Keratinocyte (primary cell): ENCODE measurements at regions not wholly inside any gene's neighbourhood (a gene's known extent, or its start where the extent isn't known, plus 50 kb on each side); places are given as distances from the start of the nearest gene placed in this dataset.

ENCODE experiments used
- DNase-seq: peaks from one replicate; pipeline ENCODE4 v3.0.0-alpha.2; 2011; ENCODE audit warnings: low read depth, missing footprints, low spot score
- FAIRE-seq: peaks from 2 replicates; lab custom pipeline; 2011; peaks lifted over from hg19 to GRCh38; lab: Jason Lieb, UNC
- H2AFZ ChIP-seq: 2 replicates; pipeline ENCODE4 v1.6.0; 2012; ENCODE audit warnings: low read length, control low read depth, inconsistent platforms; ENCODE audit not compliant: control insufficient read depth
- H3K27ac ChIP-seq: 2 replicates; pipeline ENCODE4 v1.5.1; 2011; ENCODE audit warnings: low read length; ENCODE audit not compliant: control insufficient read depth, insufficient read depth
- H3K27me3 ChIP-seq: 3 replicates; pipeline ENCODE4 v1.6.0; 2011; ENCODE audit warnings: low read length; ENCODE audit not compliant: control insufficient read depth, insufficient read depth; ENCODE audit errors: extremely low read depth
- H3K36me3 ChIP-seq, 2 experiments: 2 replicates in 1 of 2; 3 replicates in 1 of 2; pipeline ENCODE4 v1.5.1; 2011; ENCODE audit warnings: low read length in 2 of 2, mild to moderate bottlenecking in 1 of 2; ENCODE audit not compliant: control insufficient read depth in 2 of 2, insufficient read depth in 2 of 2; ENCODE audit errors: extremely low read depth in 1 of 2
- H3K4me1 ChIP-seq: 3 replicates; pipeline ENCODE4 v1.5.1; 2011; ENCODE audit warnings: low read length; ENCODE audit not compliant: control insufficient read depth, insufficient read depth; ENCODE audit errors: extremely low read depth
- H3K4me2 ChIP-seq: 3 replicates; pipeline ENCODE4 v1.6.0; 2011; ENCODE audit warnings: low read depth, low read length; ENCODE audit not compliant: control insufficient read depth, insufficient read depth; ENCODE audit errors: extremely low read depth
- H3K4me3 ChIP-seq, 3 experiments: fragments of 200-600 bp in 1 of 3; sonication (generic) in 1 of 3; 2 replicates in 2 of 3; 3 replicates in 1 of 3; pipeline ENCODE4 v1.5.1; 2011 to 2016; ENCODE audit warnings: low read length in 3 of 3, mild to moderate bottlenecking in 3 of 3, control low read depth in 2 of 3, inconsistent platforms in 1 of 3, low read depth in 1 of 3, mixed read lengths in 1 of 3, mixed run types in 1 of 3, moderate library complexity in 1 of 3; ENCODE audit not compliant: control insufficient read depth in 2 of 3, insufficient read depth in 2 of 3; ENCODE audit errors: extremely low read depth in 1 of 3
- H3K79me2 ChIP-seq: 2 replicates; pipeline ENCODE4 v1.6.0; 2012; ENCODE audit warnings: low read length; ENCODE audit not compliant: control insufficient read depth, insufficient read depth
- H3K9ac ChIP-seq: 3 replicates; pipeline ENCODE4 v1.6.0; 2011; ENCODE audit warnings: low read length; ENCODE audit not compliant: control insufficient read depth, insufficient read depth; ENCODE audit errors: extremely low read depth
- H3K9me1 ChIP-seq: 3 replicates; pipeline ENCODE4 v1.6.0; 2011; ENCODE audit warnings: low read length; ENCODE audit not compliant: control insufficient read depth, insufficient read depth; ENCODE audit errors: extremely low read depth
- H3K9me3 ChIP-seq: 2 replicates; pipeline ENCODE4 v1.5.1; 2012; ENCODE audit warnings: low read depth, low read length; ENCODE audit not compliant: control insufficient read depth
- H4K20me1 ChIP-seq: 3 replicates; pipeline ENCODE4 v1.6.0; 2011; ENCODE audit warnings: low read length; ENCODE audit not compliant: control insufficient read depth, insufficient read depth; ENCODE audit errors: extremely low read depth
- CTCF ChIP-seq, 3 experiments: IDR thresholded peaks in 1 of 3; conservative IDR thresholded peaks in 1 of 3; optimal IDR thresholded peaks in 1 of 3; 2 replicates in 2 of 3; 3 replicates in 1 of 3; pipeline versions ENCODE3 to v1.5.1; 2011; ENCODE audit warnings: low read length in 3 of 3, mild to moderate bottlenecking in 3 of 3, moderate library complexity in 2 of 3, control low read depth in 1 of 3, inconsistent platforms in 1 of 3; ENCODE audit not compliant: insufficient read depth in 2 of 3; ENCODE audit errors: extremely low read depth in 1 of 3
- EZH2 ChIP-seq: IDR thresholded peaks from one replicate; pipeline ENCODE4 v1.6.1; 2012; ENCODE audit warnings: inconsistent platforms, mild to moderate bottlenecking, low read length, moderate library complexity
- dilution Hi-C: fragments of 300-500 bp; cut with MboI; formaldehyde crosslinking; loops from one replicate; pipeline ENCODE4 v1.7.0; 2020; ENCODE audit warnings: low sequenced_read_pairs; ENCODE audit not compliant: extremely low pct_ligation_motif_present

GRCh38 chr1:61533546-61533945 is 191.4 kb downstream of the TM2D1 start:
- no peak overlapping the region for H3K4me3 ChIP-seq
- H3K9me3 ChIP-seq: no peaks in the 10 kb centered on the region
- no peaks in the 10 kb centered on the region for H3K36me3 ChIP-seq
- TF ChIP-seq EZH2 (no peak), CTCF (optimal IDR thresholded peaks at IDR 0.05 in 1 of 3, IDR thresholded peaks at IDR 0.05 in 1 of 3, conservative IDR thresholded peaks at IDR 0.05 in 1 of 3; ENCODE audit: extremely low read depth in 1 of 3, insufficient read depth in 2 of 3, low read length in 3 of 3) (no peak)
- H2AFZ ChIP-seq: no peak overlapping the region
- H3K79me2 ChIP-seq: no peaks in the 10 kb centered on the region
- H3K9me1 ChIP-seq: no peaks in the 10 kb centered on the region
- H3K27me3 ChIP-seq: no peaks in the 10 kb centered on the region
- H4K20me1 ChIP-seq: no peaks in the 10 kb centered on the region
- no peaks in the 10 kb centered on the region for H3K4me1 ChIP-seq
- H3K9ac ChIP-seq: no peak overlapping the region
- dilution Hi-C loops: no loop called here
- no peak for DNase-seq
- H3K4me2 ChIP-seq: no peak overlapping the region
- no peak overlapping the region for H3K27ac ChIP-seq
- FAIRE-seq: no peak

DNA sequence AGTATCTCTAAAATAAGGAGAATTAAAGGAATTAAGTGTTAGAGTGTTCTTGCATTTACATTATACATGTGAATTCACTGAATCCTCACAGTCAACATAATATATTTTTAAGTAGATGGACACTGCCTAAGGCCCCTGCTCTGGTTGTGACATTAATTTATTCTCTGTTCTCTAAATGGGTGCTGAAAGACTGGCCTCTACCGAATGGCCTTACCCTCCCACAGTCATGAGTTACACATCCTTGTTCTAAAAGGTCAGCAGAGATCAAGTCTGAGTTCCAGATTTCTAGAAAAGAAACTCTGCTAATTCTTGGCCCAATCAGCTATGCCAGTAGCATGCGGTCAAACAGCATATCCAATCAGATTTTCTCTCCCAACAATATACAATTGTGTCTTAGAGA is 193.2 kb downstream of the TM2D1 start:
- Histone ChIP-seq H3K9me1 (no peaks in the 10 kb centered on the region), H3K9me3 (no peaks in the 10 kb centered on the region), H2AFZ (no peak overlapping the region), H3K4me3 (no peak overlapping the region), H3K4me1 (no peaks in the 10 kb centered on the region), H3K27me3 (no peaks in the 10 kb centered on the region), H4K20me1 (no peaks in the 10 kb centered on the region), H3K27ac (no peak overlapping the region), H3K36me3 (no peaks in the 10 kb centered on the region), H3K4me2 (no peak overlapping the region), H3K9ac (no peak overlapping the region), H3K79me2 (no peaks in the 10 kb centered on the region)
- DNase-seq: no peak
- dilution Hi-C loops: no loop called here
- no peak for TF ChIP-seq CTCF (optimal IDR thresholded peaks at IDR 0.05 in 1 of 3, IDR thresholded peaks at IDR 0.05 in 1 of 3, conservative IDR thresholded peaks at IDR 0.05 in 1 of 3; ENCODE audit: extremely low read depth in 1 of 3, insufficient read depth in 2 of 3, low read length in 3 of 3)
- TF ChIP-seq EZH2: no peak
- FAIRE-seq: no peak
